ENCODE measurements at regions not wholly inside any gene's neighbourhood (a gene's known extent, or its start where the extent isn't known, plus 50 kb on each side); places are given as distances from the start of the nearest gene placed in this dataset.

DNA sequence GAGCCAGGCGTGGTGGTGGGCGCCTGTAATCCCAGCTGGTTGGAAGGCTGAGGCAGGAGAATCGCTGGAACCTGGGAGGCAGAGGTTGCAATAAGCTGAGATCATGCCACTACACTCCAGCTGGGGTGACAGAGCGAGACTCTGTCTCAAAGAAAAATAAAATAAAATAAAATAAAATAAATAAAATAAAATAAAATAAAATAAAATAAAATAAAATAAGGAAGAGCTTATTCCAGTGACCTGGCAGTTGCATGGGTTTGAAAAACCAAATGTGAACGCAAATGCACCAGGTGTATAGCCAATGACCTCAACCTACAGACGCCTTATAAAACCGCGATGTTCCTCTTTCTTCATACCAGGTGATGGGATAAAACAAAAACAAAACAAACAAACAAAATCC lies 995.7 kb downstream of the TYW1 start:
- H3K27ac ChIP-seq (ENCODE audit: low read depth, low read length): no peak overlapping the region
- POLR2A ChIA-PET (ENCODE audit: partially characterized antibody): no interaction called here
- H3K23ac ChIP-seq (ENCODE audit: insufficient read length): no peak overlapping the region
- no peaks in the 10 kb centered on the region for H3K79me1 ChIP-seq (ENCODE audit: low read depth, low read length)
- H2BK15ac ChIP-seq (ENCODE audit: low read length): no peak overlapping the region
- H3K27me3 ChIP-seq (replicated peaks in 1 of 4; ENCODE audit: control insufficient read depth in 3 of 4, extremely low read depth in 1 of 4, insufficient read depth in 3 of 4, low read length in 3 of 4): no peaks in the 10 kb centered on the region
- H3K9me3 ChIP-seq (ENCODE audit: insufficient read depth in 2 of 2, low read depth in 1 of 2, low read length in 1 of 2): no peaks in the 10 kb centered on the region
- TF ChIP-seq YY1 (IDR thresholded peaks at IDR 0.05; ENCODE audit: low read depth, low read length) (no peak), SIX5 (IDR thresholded peaks at IDR 0.05; ENCODE audit: low read depth, low read length) (no peak), TAF7 (optimal IDR thresholded peaks at IDR 0.05; ENCODE audit: borderline replicate concordance, low read depth, low read length) (no peak), SIN3A (conservative IDR thresholded peaks at IDR 0.05 in 1 of 2, IDR thresholded peaks at IDR 0.05 in 1 of 2; ENCODE audit: low read depth in 1 of 2, low read length in 2 of 2) (no peak), BRCA1 (IDR thresholded peaks at IDR 0.05; ENCODE audit: low read depth, low read length) (no peak), KDM5A (IDR thresholded peaks at IDR 0.05; ENCODE audit: low read length) (no peak)
- no peak overlapping the region for H2AFZ ChIP-seq (ENCODE audit: low read length)
- no peak overlapping the region for H3K9ac ChIP-seq (replicated peaks in 1 of 4; ENCODE audit: extremely low read depth in 1 of 4, low read depth in 3 of 4, low read length in 3 of 4)
- no peak overlapping the region for H2AK5ac ChIP-seq (ENCODE audit: low read depth, low read length)
- FAIRE-seq (no peak), DNase-seq (ENCODE audit: low read depth in 1 of 2, low spot score in 2 of 2) (no peak)
- no peak overlapping the region for H3K56ac ChIP-seq (replicated peaks; ENCODE audit: insufficient read length, low read depth, low read length)
- H3K23me2 ChIP-seq (ENCODE audit: low read depth, low read length): no peaks in the 10 kb centered on the region
- 95% methylated on average over 8 of the region's 8 CpGs; no CpG with 5 or more reads in 1 of the 2 experiments for WGBS, 2 experiments (ENCODE audit: extremely low coverage in 1 of 2, insufficient coverage in 1 of 2, insufficient read length in 1 of 2, insufficient replicate concordance in 2 of 2, low coverage in 1 of 2, low lambda C conversion rate in 2 of 2, missing lambda C conversion rate in 1 of 2)
- H2BK12ac ChIP-seq (ENCODE audit: low read depth, low read length): no peak overlapping the region
- no peaks in the 10 kb centered on the region for H3K79me2 ChIP-seq (ENCODE audit: control insufficient read depth in 1 of 2, insufficient read depth in 2 of 2, low read length in 2 of 2)
- H3K4me2 ChIP-seq (ENCODE audit: insufficient read depth in 1 of 2, low read depth in 2 of 2, low read length in 2 of 2): no peak overlapping the region
- no peak overlapping the region for H4K91ac ChIP-seq (replicated peaks; ENCODE audit: insufficient read length, low read length)
- H3K14ac ChIP-seq (ENCODE audit: insufficient read length): no peak overlapping the region
- H2BK120ac ChIP-seq (replicated peaks; ENCODE audit: low read depth, low read length): no peak overlapping the region
- H3K4me3 ChIP-seq (ENCODE audit: extremely low read depth in 1 of 4, insufficient read depth in 2 of 4, low read depth in 3 of 4, low read length in 4 of 4): no peak overlapping the region
- H3K18ac ChIP-seq (ENCODE audit: extremely low read depth, low read length): no peak overlapping the region
- CTCF ChIA-PET (ENCODE audit: partially characterized antibody): interaction anchor here (0.6 to 1.3 kb wide), 2 partner anchors 74 to 481 kb away, joined by 3 to 4 read pairs; no protein-coding TSS in a partner anchor
- no peak overlapping the region for H3K4ac ChIP-seq (replicated peaks; ENCODE audit: insufficient read length, low read depth, low read length)
- H3K36me3 ChIP-seq (ENCODE audit: control insufficient read depth in 2 of 4, insufficient read depth in 4 of 4, low read length in 3 of 4): no peaks in the 10 kb centered on the region
- no peaks in the 10 kb centered on the region for H4K20me1 ChIP-seq (replicated peaks in 1 of 2; ENCODE audit: control insufficient read depth in 1 of 2, insufficient read depth in 2 of 2, low read length in 2 of 2)
- no peak overlapping the region for H4K5ac ChIP-seq (ENCODE audit: insufficient read length, low read depth, low read length)
- no peak overlapping the region for H4K8ac ChIP-seq (ENCODE audit: extremely low read depth, insufficient read depth, low read length)
- no peak overlapping the region for H2BK5ac ChIP-seq (ENCODE audit: low read depth, low read length)
- no peak overlapping the region for H2BK20ac ChIP-seq (ENCODE audit: low read length)
- no peaks in the 10 kb centered on the region for H3K4me1 ChIP-seq (replicated peaks in 1 of 4; ENCODE audit: control insufficient read depth in 3 of 4, insufficient read depth in 4 of 4, low read length in 3 of 4)

All from H1 (cell line).